IPS-NIHi11 (cell line): ENCODE measurements at regions not wholly inside any gene's neighbourhood (a gene's known extent, or its start where the extent isn't known, plus 50 kb on each side); places are given as distances from the start of the nearest gene placed in this dataset.
"Not testable (repeated sequence)": the region's sequence is repeated elsewhere in the genome, so short reads cannot be mapped to it uniquely, and the experiment has no call there.

Experiments
- DNase-seq: peaks from one replicate; pipeline ENCODE4 v3.0.0; 2012; ENCODE audit warnings: mixed read lengths, low spot score

DNA sequence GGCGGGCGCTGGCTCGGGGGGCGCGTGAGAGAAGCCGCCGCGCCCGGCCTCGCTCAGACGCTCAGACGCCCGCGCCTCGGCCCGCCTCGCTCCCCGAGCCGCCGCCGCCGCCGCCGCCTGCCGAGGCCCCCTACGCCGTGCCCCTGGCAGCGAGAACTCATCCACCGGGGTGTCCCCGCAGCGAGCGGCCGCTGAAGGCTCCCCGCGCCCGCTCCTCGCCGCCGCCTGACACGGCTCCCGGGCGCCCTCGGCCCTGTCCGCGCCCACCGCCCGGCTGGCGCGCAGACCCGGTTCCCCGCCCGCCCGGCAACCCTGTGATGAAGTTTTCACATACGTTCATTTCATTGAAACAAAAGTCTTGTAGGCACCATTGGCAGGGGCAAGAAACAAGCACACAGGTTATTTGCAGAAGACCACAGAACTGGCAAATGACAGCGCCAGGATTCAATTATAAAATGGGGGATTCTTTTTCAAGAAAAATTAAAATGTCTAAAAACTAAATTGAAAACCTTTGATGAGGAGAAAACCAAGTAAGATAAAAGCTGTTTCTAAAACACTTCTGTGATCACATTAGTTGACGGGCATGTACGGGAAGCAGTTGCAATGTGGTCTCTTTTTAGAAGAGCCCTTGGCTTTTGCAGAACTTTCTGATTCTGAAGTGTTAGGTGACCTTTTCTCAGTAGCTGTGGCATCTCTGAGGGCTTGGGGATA is 50.5 kb upstream of the TUBA3D start:
- peak; percentile 21 for DNase-seq

- peak; percentile 14 for DNase-seq
Measured at GRCh38 chr2:131424605-131425114, 51.3 kb upstream of the TUBA3D start.

- DNase-seq: not testable (repeated sequence)
Measured at GRCh38 chr2:131420751-131421150, 55.2 kb upstream of the TUBA3D start.

DNA sequence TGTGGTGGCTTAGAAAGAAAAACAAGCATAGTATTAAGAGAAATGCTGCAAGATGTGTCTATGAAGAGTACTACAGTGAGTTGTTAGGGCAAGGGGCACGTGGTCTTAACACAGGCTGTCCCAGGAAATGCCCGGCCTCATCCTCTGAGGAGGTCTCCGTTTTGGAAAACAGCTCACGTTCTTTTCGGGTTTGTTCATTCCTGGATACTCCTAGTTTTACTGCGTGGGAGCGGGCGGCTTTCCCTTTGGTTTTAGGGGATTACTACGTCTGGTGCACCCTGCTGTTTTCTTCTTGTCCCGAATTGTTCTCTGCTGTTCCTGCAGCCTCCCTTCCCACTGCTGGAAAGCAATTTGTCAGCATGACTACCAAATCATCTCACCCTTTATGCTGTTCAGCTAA is 55.5 kb upstream of the RAB6D start:
- DNase-seq: peak; percentile 19

DNA sequence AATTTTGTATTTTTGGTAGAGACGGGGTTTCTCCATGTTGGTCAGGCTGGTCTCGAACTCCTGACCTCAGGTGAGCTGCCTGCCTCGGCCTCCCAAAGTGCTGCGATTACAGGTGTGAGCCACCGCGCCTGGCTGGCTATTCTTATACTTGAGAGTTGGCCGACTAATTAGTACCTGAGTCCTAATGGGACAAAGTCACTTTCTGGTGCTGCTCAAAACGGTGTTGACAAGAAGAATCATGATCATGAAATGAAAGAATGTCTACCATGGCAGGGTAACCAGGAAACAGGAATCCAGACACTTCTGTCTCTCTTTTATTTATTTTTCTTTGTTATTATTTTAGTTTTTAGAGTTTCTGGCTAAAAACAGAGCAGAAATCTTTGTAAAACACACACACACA is 54.7 kb upstream of the RAB6D start:
- DNase-seq: no peak

- no peak for DNase-seq
Measured at GRCh38 chr2:131417886-131418285, 53.9 kb upstream of the RAB6D start.

GRCh38 chr2:131413785-131414184 is 49.8 kb upstream of the RAB6D start:
- DNase-seq: no peak
